K562 (cell line): ENCODE measurements at regions not wholly inside any gene's neighbourhood (a gene's known extent, or its start where the extent isn't known, plus 50 kb on each side); places are given as distances from the start of the nearest gene placed in this dataset.

Experiments
- BCL6 ChIP-seq: fragments of 250-450 bp; sonication (Bioruptor Pico); IDR thresholded peaks from 2 replicates; pipeline ENCODE4 v1.4.0; 2020
- CREB1 ChIP-seq, 2 experiments: sonication (generic) in 1 of 2; formaldehyde crosslinking in 1 of 2; IDR thresholded peaks; 2 replicates each; pipeline versions ENCODE4 v1.6.1 to v1.8.0; 2012 to 2022; ENCODE audit warnings: inconsistent platforms in 1 of 2, mild to moderate bottlenecking in 1 of 2, missing genetic modification reagents in 1 of 2, moderate library complexity in 1 of 2
- DACH1 ChIP-seq: fragments of 450-650 bp; IDR thresholded peaks from 2 replicates; pipeline ENCODE4 v1.6.1; 2018; ENCODE audit not compliant: partially characterized antibody
- DPF2 ChIP-seq: fragments of 450-650 bp; IDR thresholded peaks from 2 replicates; pipeline ENCODE4 v1.6.1; 2016
- FOSL1 ChIP-seq: fragments of 200-800 bp; sonication (Bioruptor generic); conservative IDR thresholded peaks from 2 replicates; pipeline ENCODE4 v1.6.1; 2016; ENCODE audit warnings: missing genetic modification characterization, missing compliant biosample characterization
- FOXA1 ChIP-seq: fragments of 450-650 bp; IDR thresholded peaks from 2 replicates; pipeline ENCODE4 v1.6.1; 2016; ENCODE audit warnings: mild to moderate bottlenecking, borderline replicate concordance
- FOXJ2 ChIP-seq: fragments of 200-800 bp; sonication (Bioruptor generic); IDR thresholded peaks from 2 replicates; pipeline ENCODE4 v1.6.1; 2016; ENCODE audit warnings: missing genetic modification characterization, missing compliant biosample characterization
- HDGF ChIP-seq: fragments of 450-650 bp; IDR thresholded peaks from 2 replicates; pipeline ENCODE4 v1.6.1; 2016
- LCOR ChIP-seq: sonication (generic); formaldehyde crosslinking; IDR thresholded peaks from 2 replicates; pipeline ENCODE4 v1.8.0; 2022; ENCODE audit warnings: mild to moderate bottlenecking, missing genetic modification reagents
- MAZ ChIP-seq, 2 experiments: fragments of 450-650 bp in 1 of 2; sonication (generic) in 1 of 2; formaldehyde crosslinking; IDR thresholded peaks in 1 of 2; conservative IDR thresholded peaks in 1 of 2; 2 replicates each; pipeline versions ENCODE4 v1.4.0 to v1.5.0; 2020; ENCODE audit warnings: mild to moderate bottlenecking in 1 of 2, missing genetic modification reagents in 1 of 2
- NFXL1 ChIP-seq: fragments of 450-650 bp; formaldehyde crosslinking; IDR thresholded peaks from 2 replicates; pipeline ENCODE4 v1.4.0; 2021; ENCODE audit warnings: mild to moderate bottlenecking
- PBX2 ChIP-seq, 2 experiments: IDR thresholded peaks in 1 of 2; conservative IDR thresholded peaks in 1 of 2; 2 replicates each; pipeline ENCODE4 v1.6.1; 2016; ENCODE audit warnings: low read depth in 2 of 2, mild to moderate bottlenecking in 1 of 2, missing compliant biosample characterization in 1 of 2, missing genetic modification characterization in 1 of 2, moderate library complexity in 1 of 2
- PHB ChIP-seq: fragments of 250-450 bp; sonication (Bioruptor Pico); IDR thresholded peaks from 2 replicates; pipeline ENCODE4 v1.5.0; 2021
- PTRF ChIP-seq: fragments of 450-650 bp; IDR thresholded peaks from 2 replicates; pipeline ENCODE4 v1.6.1; 2016; ENCODE audit warnings: mild to moderate bottlenecking, missing genetic modification characterization, missing compliant biosample characterization
- RBM39 ChIP-seq: fragments of 200-400 bp; formaldehyde crosslinking; optimal IDR thresholded peaks from 2 replicates; pipeline ENCODE3; 2018; ENCODE audit warnings: low read depth, low read length
- SIN3A ChIP-seq, 2 experiments: fragments of 150-350 bp in 1 of 2; IDR thresholded peaks; 2 replicates each; pipeline ENCODE4 v1.6.1; 2011 to 2016; ENCODE audit warnings: borderline replicate concordance in 2 of 2, low read depth in 2 of 2, low read length in 2 of 2, mild to moderate bottlenecking in 2 of 2, moderate library complexity in 2 of 2; ENCODE audit not compliant: control insufficient read depth in 1 of 2
- SRSF3 ChIP-seq: fragments of 200-400 bp; formaldehyde crosslinking; IDR thresholded peaks from 2 replicates; pipeline ENCODE4 v1.6.1; 2016; ENCODE audit warnings: mild to moderate bottlenecking, low read length, moderate library complexity; ENCODE audit not compliant: insufficient read depth
- TOE1 ChIP-seq, 2 experiments: fragments of 450-650 bp in 1 of 2; sonication (generic) in 1 of 2; formaldehyde crosslinking in 1 of 2; IDR thresholded peaks; 2 replicates each; pipeline versions ENCODE4 v1.7.1 to v1.8.0; 2016 to 2022; ENCODE audit warnings: borderline replicate concordance in 2 of 2, mild to moderate bottlenecking in 2 of 2, antibody characterized with exemption in 1 of 2, inconsistent platforms in 1 of 2, low read depth in 1 of 2, missing genetic modification reagents in 1 of 2, moderate library complexity in 1 of 2
- ZNF24 ChIP-seq: fragments of 450-650 bp; IDR thresholded peaks from 2 replicates; pipeline ENCODE4 v1.6.1; 2016
- ZNF507 ChIP-seq: conservative IDR thresholded peaks from 2 replicates; pipeline ENCODE4 v1.6.1; 2017; ENCODE audit warnings: missing genetic modification characterization, missing compliant biosample characterization
- TF ChIP-seq, protein P1 (sequence below): fragments of 450-650 bp; formaldehyde crosslinking; IDR thresholded peaks from 2 replicates; pipeline ENCODE4 v1.4.0; 2020; ENCODE audit warnings: mild to moderate bottlenecking
- TF ChIP-seq, protein P2 (sequence below): fragments of 150-350 bp; IDR thresholded peaks from 2 replicates; pipeline ENCODE4 v1.6.1; 2014; ENCODE audit warnings: low read depth, mild to moderate bottlenecking, low read length, borderline replicate concordance

DNA sequence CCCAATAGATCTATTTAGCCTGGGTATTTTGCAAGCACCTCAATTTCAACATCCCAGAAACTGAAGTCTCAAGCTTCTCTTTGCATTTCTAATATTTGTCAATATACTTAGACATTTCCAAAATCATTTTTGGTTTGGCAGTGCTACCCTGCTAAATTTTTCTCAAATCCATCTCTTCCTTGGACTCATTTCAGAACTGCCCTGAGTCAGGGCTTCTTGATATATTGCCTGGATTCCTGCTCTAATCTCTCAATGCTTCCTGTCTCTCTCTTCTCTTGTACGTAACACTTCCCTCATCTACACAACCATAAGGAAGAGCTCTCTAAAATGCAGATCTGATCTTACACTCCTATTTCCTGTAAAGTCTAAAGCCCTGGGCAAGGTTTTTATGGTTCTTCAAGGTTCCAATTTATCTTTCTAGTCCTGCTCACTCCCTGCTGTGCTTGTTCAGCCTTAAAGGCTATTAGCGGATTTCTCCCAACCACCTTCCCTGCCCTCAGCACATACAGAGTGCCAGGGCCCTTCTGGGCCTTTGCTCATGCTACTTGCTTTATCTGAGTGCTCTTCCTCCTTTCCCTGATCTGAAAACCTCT lies 53.0 kb upstream of the MME start (continued):
- TF ChIP-seq PBX2 (CRISPR knock-in tag; IDR thresholded peaks at IDR 0.05; ENCODE audit: low read depth) (no peak), PBX2 (tag; conservative IDR thresholded peaks at IDR 0.05; ENCODE audit: low read depth) (peak; percentile 85), ZNF24 (no peak), CREB1 (IDR thresholded peaks at IDR 0.05) (peak; percentile 17; the same call in 1 of the 2 replicates), CREB1 (CRISPR knock-in tag; IDR thresholded peaks at IDR 0.05) (no peak), SIN3A (IDR thresholded peaks at IDR 0.05; ENCODE audit: borderline replicate concordance in 2 of 2, control insufficient read depth in 1 of 2, low read depth in 2 of 2, low read length in 2 of 2) (no peak), FOXJ2 (no peak), NFXL1 (CRISPR knock-in tag) (no peak), TOE1 (IDR thresholded peaks at IDR 0.05; ENCODE audit: borderline replicate concordance) (peak; percentile 32; the same call in 1 of the 2 replicates), TOE1 (CRISPR knock-in tag; IDR thresholded peaks at IDR 0.05; ENCODE audit: borderline replicate concordance, low read depth) (no peak), RBM39 (no peak), SRSF3 (no peak), DPF2 (peak; percentile 86), PHB (CRISPR knock-in tag) (no peak), PTRF (tag) (no peak), HDGF (no peak), LCOR (CRISPR knock-in tag) (no peak), MAZ (CRISPR knock-in tag; conservative IDR thresholded peaks at IDR 0.05 in 1 of 2, IDR thresholded peaks at IDR 0.05 in 1 of 2) (no peak), DACH1 (no peak), FOXA1 (no peak), ZNF507 (no peak), FOSL1 (tag) (0 out of 2 replicates have a peak, but pooled peaks have one; percentile 39), BCL6 (CRISPR knock-in tag) (0 out of 2 replicates have a peak, but pooled peaks have one; percentile 48)
- TF ChIP-seq, protein P1, sequence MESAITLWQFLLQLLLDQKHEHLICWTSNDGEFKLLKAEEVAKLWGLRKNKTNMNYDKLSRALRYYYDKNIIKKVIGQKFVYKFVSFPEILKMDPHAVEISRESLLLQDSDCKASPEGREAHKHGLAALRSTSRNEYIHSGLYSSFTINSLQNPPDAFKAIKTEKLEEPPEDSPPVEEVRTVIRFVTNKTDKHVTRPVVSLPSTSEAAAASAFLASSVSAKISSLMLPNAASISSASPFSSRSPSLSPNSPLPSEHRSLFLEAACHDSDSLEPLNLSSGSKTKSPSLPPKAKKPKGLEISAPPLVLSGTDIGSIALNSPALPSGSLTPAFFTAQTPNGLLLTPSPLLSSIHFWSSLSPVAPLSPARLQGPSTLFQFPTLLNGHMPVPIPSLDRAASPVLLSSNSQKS: no peak
- TF ChIP-seq, protein P2, sequence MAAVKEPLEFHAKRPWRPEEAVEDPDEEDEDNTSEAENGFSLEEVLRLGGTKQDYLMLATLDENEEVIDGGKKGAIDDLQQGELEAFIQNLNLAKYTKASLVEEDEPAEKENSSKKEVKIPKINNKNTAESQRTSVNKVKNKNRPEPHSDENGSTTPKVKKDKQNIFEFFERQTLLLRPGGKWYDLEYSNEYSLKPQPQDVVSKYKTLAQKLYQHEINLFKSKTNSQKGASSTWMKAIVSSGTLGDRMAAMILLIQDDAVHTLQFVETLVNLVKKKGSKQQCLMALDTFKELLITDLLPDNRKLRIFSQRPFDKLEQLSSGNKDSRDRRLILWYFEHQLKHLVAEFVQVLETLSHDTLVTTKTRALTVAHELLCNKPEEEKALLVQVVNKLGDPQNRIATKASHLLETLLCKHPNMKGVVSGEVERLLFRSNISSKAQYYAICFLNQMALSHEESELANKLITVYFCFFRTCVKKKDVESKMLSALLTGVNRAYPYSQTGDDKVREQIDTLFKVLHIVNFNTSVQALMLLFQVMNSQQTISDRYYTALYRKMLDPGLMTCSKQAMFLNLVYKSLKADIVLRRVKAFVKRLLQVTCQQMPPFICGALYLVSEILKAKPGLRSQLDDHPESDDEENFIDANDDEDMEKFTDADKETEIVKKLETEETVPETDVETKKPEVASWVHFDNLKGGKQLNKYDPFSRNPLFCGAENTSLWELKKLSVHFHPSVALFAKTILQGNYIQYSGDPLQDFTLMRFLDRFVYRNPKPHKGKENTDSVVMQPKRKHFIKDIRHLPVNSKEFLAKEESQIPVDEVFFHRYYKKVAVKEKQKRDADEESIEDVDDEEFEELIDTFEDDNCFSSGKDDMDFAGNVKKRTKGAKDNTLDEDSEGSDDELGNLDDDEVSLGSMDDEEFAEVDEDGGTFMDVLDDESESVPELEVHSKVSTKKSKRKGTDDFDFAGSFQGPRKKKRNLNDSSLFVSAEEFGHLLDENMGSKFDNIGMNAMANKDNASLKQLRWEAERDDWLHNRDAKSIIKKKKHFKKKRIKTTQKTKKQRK: no peak
